ENCODE measurements at regions not wholly inside any gene's neighbourhood (a gene's known extent, or its start where the extent isn't known, plus 50 kb on each side); places are given as distances from the start of the nearest gene placed in this dataset.

DNA sequence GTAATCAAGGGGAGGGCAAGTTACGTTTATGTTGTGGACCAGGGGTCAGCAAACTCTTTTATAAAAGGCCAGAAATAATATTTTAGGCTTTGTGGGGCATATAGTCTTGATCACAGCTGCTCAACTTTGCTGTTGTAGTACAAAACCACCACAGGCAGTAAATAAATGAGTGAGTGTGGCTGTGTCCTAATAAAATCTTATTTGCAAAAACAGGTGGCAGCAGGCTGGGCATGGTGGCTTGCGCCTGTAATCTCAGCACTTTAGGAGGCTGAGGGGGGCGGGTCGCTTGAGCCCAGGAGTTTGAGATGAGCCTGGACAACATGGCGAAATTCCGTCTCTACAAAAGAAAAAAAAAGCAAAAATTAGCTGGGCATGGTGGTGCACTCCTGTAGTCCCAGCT is 57.9 kb upstream of the NUP160 start:
- TF ChIP-seq, protein P1, sequence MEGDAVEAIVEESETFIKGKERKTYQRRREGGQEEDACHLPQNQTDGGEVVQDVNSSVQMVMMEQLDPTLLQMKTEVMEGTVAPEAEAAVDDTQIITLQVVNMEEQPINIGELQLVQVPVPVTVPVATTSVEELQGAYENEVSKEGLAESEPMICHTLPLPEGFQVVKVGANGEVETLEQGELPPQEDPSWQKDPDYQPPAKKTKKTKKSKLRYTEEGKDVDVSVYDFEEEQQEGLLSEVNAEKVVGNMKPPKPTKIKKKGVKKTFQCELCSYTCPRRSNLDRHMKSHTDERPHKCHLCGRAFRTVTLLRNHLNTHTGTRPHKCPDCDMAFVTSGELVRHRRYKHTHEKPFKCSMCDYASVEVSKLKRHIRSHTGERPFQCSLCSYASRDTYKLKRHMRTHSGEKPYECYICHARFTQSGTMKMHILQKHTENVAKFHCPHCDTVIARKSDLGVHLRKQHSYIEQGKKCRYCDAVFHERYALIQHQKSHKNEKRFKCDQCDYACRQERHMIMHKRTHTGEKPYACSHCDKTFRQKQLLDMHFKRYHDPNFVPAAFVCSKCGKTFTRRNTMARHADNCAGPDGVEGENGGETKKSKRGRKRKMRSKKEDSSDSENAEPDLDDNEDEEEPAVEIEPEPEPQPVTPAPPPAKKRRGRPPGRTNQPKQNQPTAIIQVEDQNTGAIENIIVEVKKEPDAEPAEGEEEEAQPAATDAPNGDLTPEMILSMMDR (IDR thresholded peaks at IDR 0.05; ENCODE audit: unreplicated experiment), result no peak
- H3K4me1 Mint-ChIP-seq, result no peaks in the 10 kb centered on the region
- no peak overlapping the region for H3K27ac Mint-ChIP-seq
- no peaks in the 10 kb centered on the region for H3K9me3 Mint-ChIP-seq
- H3K36me3 Mint-ChIP-seq, result no peaks in the 10 kb centered on the region
- DNase-seq (ENCODE audit: low spot score in 2 of 2, unreplicated experiment in 2 of 2), result no peak
- no peak overlapping the region for H3K4me3 Mint-ChIP-seq
- H3K27me3 Mint-ChIP-seq (ENCODE audit: low read depth), result no peaks in the 10 kb centered on the region

DNA sequence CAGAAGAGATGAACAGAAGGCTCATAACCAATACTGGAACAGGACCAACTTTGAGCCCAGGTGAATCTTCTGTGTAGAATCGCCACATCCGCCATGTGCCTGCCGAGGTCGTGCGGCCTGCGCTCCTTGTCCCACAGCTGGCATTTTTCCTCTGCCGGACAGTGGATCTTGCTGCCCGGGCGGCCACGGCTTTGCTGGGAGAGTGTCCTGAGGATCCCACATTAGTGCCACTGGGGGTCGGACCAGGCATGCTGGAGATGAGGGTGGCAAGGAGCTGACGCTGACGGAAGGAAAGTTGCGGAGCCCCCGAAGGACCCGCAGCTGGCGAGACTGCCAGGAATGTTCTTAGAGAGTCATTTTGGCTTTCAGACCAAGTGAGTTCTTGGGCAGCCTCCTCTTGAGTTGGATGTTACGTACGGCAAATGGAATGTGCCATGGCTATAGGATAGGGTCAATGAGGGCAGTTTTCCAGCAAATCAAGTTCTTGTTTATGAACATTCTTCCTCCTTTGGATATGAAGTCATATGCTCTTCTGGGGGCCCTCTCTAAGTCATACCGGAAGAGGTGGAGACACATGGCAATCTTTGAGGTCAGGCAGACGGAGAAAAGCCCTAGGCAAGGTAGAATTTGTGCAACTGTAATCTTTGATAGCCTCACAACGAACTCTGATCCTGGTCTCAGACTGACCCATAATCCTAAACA is 57.4 kb upstream of the NUP160 start:
- no peak for DNase-seq (ENCODE audit: low spot score in 2 of 2, unreplicated experiment in 2 of 2)
- Mint-ChIP-seq H3K4me3 (no peak overlapping the region), H3K9me3 (no peaks in the 10 kb centered on the region), H3K27me3 (ENCODE audit: low read depth) (no peaks in the 10 kb centered on the region), H3K36me3 (no peaks in the 10 kb centered on the region), H3K4me1 (no peaks in the 10 kb centered on the region), H3K27ac (no peak overlapping the region)
- TF ChIP-seq, protein P1 (IDR thresholded peaks at IDR 0.05; ENCODE audit: unreplicated experiment), result no peak

DNA sequence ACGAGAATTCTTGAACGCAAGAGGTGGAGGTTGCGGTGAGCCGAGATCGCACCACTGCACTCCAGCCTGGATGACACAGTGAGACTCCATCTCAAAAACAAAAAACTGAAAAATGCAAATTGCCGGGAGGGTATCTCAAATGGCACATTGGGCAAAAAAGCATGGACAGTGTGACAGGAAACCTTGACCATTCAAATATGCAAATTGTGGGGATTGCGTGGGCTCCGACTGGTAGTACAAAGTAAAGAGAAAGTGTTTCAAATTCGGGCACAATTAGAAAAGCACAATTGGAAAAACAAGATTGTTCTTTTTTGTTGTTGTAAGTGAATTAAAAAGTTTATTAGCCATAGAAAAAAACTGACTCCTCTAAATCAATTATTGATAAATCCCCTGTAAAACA is 56.7 kb upstream of the NUP160 start:
- H3K36me3 Mint-ChIP-seq, result no peaks in the 10 kb centered on the region
- no peaks in the 10 kb centered on the region for H3K4me1 Mint-ChIP-seq
- no peak overlapping the region for H3K27ac Mint-ChIP-seq
- TF ChIP-seq, protein P1 (IDR thresholded peaks at IDR 0.05; ENCODE audit: unreplicated experiment), result no peak
- no peaks in the 10 kb centered on the region for H3K27me3 Mint-ChIP-seq (ENCODE audit: low read depth)
- no peak for DNase-seq (ENCODE audit: low spot score in 2 of 2, unreplicated experiment in 2 of 2)
- H3K4me3 Mint-ChIP-seq, result no peak overlapping the region
- H3K9me3 Mint-ChIP-seq, result no peaks in the 10 kb centered on the region

GRCh38 chr11:47904048-47904447 is 55.9 kb upstream of the NUP160 start:
- TF ChIP-seq, protein P1 (IDR thresholded peaks at IDR 0.05; ENCODE audit: unreplicated experiment), result no peak
- no peak overlapping the region for H3K4me3 Mint-ChIP-seq
- DNase-seq (ENCODE audit: low spot score in 2 of 2, unreplicated experiment in 2 of 2), result no peak
- H3K36me3 Mint-ChIP-seq, result no peaks in the 10 kb centered on the region
- H3K4me1 Mint-ChIP-seq, result no peaks in the 10 kb centered on the region
- no peaks in the 10 kb centered on the region for H3K9me3 Mint-ChIP-seq
- H3K27me3 Mint-ChIP-seq (ENCODE audit: low read depth), result no peaks in the 10 kb centered on the region
- H3K27ac Mint-ChIP-seq, result no peak overlapping the region

GRCh38 chr11:47899801-47900200 is 51.7 kb upstream of the NUP160 start:
- no peak overlapping the region for H3K4me3 Mint-ChIP-seq
- H3K27ac Mint-ChIP-seq, result no peak overlapping the region
- no peak for DNase-seq (ENCODE audit: low spot score in 2 of 2, unreplicated experiment in 2 of 2)
- TF ChIP-seq, protein P1 (IDR thresholded peaks at IDR 0.05; ENCODE audit: unreplicated experiment), result no peak
- no peaks in the 10 kb centered on the region for H3K27me3 Mint-ChIP-seq (ENCODE audit: low read depth)
- H3K4me1 Mint-ChIP-seq, result no peaks in the 10 kb centered on the region
- H3K9me3 Mint-ChIP-seq, result peaks cover 6% of the 10 kb centered on the region
- H3K36me3 Mint-ChIP-seq, result no peaks in the 10 kb centered on the region

Data from mesothelial cell of epicardium (in vitro differentiated cells).